HG02623 (cell line): ENCODE measurements at regions not wholly inside any gene's neighbourhood (a gene's known extent, or its start where the extent isn't known, plus 50 kb on each side); places are given as distances from the start of the nearest gene placed in this dataset.

Experiments
- ATAC-seq: cut with Tn5 transposase; IDR thresholded peaks from one replicate; pipeline ENCODE4 v1.9.1; 2021; ENCODE audit warnings: moderate library complexity; ENCODE audit not compliant: unreplicated experiment

GRCh38 chr6:84425971-84426705, 198.7 kb upstream of the CEP162 start:
- no peak for ATAC-seq

GRCh38 chr6:84424956-84425355, 197.5 kb upstream of the CEP162 start:
- ATAC-seq, result no peak

GRCh38 chr6:84422380-84422968, 195.0 kb upstream of the CEP162 start:
- ATAC-seq, result peak; percentile 63

- ATAC-seq, result no peak
Measured at GRCh38 chr6:84421031-84421430, 193.6 kb upstream of the CEP162 start.

- no peak for ATAC-seq
Measured at GRCh38 chr6:84417260-84417659, 189.8 kb upstream of the CEP162 start.

- no peak for ATAC-seq
Measured at GRCh38 chr6:84416043-84416657, 188.7 kb upstream of the CEP162 start.

- ATAC-seq, result no peak
Measured at GRCh38 chr6:84415517-84415916, 188.1 kb upstream of the CEP162 start.

GRCh38 chr6:84415068-84415467, 187.6 kb upstream of the CEP162 start:
- ATAC-seq, result no peak

GRCh38 chr6:84414531-84414930, 187.1 kb upstream of the CEP162 start:
- no peak for ATAC-seq

GRCh38 chr6:84411060-84411629, 183.7 kb upstream of the CEP162 start:
- no peak for ATAC-seq

GRCh38 chr6:84409911-84410310, 182.5 kb upstream of the CEP162 start:
- no peak for ATAC-seq

GRCh38 chr6:84408028-84408427, 180.6 kb upstream of the CEP162 start:
- no peak for ATAC-seq

GRCh38 chr6:84403545-84403944, 176.1 kb upstream of the CEP162 start:
- no peak for ATAC-seq

- no peak for ATAC-seq
Measured at GRCh38 chr6:84399003-84399402, 171.6 kb upstream of the CEP162 start.

GRCh38 chr6:84392261-84392660, 164.8 kb upstream of the CEP162 start:
- ATAC-seq, result no peak

GRCh38 chr6:84390851-84391250, 163.4 kb upstream of the CEP162 start:
- no peak for ATAC-seq

GRCh38 chr6:84390334-84390733, 162.9 kb upstream of the CEP162 start:
- ATAC-seq, result no peak

- no peak for ATAC-seq
Measured at GRCh38 chr6:84379142-84379541, 151.7 kb upstream of the CEP162 start.

- no peak for ATAC-seq
Measured at GRCh38 chr6:84372290-84372689, 144.8 kb upstream of the CEP162 start.

GRCh38 chr6:84371681-84372080, 144.2 kb upstream of the CEP162 start:
- no peak for ATAC-seq

GRCh38 chr6:84362193-84362821, 134.9 kb upstream of the CEP162 start:
- ATAC-seq, result no peak
